Muscle of back (tissue), 3 donors: ENCODE measurements at regions not wholly inside any gene's neighbourhood (a gene's known extent, or its start where the extent isn't known, plus 50 kb on each side); places are given as distances from the start of the nearest gene placed in this dataset.
"Not testable (repeated sequence)": the region's sequence is repeated elsewhere in the genome, so short reads cannot be mapped to it uniquely, and the experiment has no call there.

Experiments used
- DNase-seq, 3 donors: peaks; one replicate each; pipeline versions ENCODE4 v3.0.0 to v3.0.0-alpha.2; 2013

DNA sequence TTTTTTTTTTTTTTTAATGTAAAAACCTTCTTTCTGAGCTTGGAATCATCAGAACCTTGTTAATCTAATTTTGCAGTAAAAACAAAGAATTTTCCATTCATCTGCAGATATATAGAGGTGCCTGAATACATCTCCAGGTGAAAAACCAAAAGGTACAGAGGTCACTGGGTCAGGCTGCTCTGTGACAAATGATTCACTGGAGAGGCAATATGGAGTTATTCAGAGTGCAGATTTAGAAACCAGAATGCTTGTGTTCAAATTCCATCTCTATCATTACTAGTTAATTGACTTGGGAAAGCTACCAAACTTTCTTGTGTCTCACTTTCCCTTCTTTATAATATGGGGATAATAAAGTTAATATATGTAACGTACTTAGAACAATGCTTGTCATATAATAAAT is 51.5 kb upstream of the C1orf53 start:
- DNase-seq = no peak

DNA sequence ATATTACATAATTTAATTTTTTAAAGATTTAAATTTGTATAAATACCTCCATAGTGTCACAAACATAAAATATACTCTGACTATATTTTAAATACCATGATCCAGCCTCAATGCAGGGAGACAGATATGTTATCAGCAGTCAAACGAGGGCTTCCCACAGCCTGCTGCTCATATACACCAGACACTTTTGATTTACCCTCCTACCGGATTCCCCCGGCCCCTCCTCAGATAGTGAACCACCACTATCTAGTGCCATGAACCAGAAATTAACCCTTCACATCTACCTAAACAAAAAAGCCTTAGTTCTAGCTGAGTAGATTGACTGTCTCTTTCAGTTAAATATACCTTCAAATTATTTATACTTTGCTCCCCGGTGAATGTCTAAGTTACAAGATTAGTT is 52.4 kb upstream of the C1orf53 start:
- DNase-seq = no peak

DNA sequence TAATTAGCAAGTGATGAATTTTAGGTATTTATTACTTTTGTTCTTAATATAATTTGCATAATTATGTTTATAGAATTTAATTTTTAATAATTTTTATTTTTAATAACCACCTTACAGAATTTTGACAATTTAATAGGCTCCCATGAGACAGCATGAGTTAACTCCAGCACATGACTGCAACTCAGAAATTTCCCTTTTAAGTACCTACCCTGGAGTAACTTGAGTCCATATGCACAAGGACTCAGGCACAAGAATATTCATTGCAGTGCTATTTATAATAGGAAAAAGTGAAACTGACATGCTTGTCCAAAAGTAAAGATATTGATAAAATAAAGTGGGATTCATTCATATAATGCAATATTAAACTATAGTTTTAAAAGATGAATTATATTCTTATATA is 54.1 kb upstream of the C1orf53 start:
- no peak for DNase-seq

DNA sequence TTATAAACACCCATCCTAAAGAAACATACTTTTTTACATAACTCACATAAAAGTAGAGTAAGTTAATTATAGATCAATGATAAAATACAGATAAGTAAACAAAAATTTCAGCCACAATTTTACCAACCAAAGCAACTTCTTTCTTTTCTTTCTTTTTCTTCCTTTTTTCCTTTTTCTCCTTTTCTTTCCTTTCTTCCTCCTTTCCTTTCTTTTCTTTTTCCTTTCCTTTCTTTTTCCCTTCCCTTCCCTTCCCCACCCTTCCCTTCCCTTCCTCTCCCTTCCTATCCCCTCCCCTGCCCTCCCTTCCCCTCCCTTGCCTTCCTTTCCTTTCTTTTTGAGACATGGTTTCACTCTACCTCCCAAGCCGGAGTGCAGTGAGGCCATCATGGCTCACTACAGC is 56.5 kb upstream of the C1orf53 start:
- DNase-seq = no peak

DNA sequence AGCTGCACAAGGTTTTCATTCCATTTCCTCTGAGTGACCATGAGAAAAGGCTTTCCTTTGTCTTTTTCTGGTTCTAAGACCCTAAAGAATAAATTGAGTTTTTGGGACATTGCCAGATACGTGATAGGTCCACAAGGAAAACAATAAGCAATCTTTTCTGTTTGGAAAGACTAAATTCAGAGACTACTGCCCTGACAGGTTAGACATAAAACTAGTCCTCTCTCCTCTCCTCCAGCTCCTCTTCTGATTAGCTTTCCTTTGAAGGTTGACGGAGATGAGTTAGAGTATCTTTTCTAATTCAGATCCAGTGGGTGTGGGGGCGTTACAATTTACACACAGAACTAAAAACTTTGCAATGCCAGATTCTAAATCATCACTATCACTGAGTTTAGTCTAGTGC is 57.8 kb upstream of the C1orf53 start:
- no peak for DNase-seq

DNA sequence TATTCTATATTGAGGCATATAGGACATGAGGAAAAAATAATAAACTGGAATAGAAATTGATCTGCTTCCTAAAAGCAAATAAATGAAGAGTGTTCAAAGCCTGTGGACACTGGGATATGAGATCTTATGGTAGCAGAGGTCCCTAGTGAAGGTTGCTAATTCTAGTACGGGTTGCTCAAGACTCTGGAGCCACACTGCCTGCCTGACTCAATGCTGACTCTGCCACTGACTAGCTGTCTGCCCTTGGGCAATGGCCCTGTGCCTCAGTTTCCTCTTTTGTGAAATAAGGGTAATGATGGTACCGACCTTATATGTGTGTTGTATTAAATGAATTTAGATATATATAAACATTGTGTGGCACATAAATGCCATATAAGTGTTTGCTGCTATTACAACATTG is 59.0 kb upstream of the C1orf53 start:
- no peak for DNase-seq

DNA sequence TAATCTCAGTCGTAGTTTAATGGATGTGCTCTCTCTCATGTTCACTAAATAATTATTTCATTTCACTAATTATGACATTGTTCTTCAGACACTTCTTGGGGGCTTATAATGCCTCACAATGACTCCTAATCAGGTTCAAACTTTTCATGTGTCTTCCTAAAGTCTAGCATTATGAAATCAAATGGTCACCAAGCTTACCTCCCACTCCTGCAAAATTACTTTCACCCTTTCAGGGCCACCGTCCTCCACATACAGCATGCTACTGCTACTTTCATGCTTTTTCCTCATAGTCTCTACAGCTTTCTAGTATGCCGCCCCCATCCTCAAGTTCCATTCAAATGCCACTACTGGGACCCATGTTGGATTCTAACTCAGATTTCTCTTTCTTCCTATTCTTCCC is 59.8 kb upstream of the C1orf53 start:
- DNase-seq = no peak

DNA sequence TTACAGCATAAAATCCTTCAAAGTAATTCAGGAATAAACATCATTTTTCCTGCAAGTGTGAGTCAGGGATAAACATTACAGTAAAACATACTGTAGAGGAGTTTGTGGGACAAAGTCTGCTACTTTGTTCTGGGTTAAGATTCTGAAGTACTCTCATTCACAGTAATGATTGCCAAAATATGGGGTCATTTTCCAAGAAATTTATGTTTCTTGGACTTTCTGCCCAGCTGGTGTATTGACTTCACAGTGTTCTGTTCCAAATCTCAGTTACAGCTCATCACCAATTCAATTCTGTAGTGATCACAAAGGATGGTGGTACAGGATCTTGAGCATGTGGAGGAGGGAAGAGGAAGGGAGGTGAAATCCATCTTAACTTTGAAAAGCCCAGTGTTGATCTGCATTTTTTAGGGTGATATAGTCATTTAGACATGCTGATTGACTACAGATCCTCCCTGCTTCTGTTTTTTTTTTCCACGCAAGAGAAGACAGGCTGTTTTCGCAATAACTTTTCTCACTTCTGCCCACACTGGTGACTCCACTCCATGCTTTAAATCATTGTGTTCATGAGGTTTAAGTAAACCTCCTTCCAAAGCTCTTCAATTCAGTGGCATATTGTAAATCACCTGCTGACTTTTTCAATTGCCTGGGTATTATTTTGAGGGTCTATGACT is 60.4 kb upstream of the C1orf53 start:
- DNase-seq = peak in 2 of 3 donors; percentile 4 to 13

DNA sequence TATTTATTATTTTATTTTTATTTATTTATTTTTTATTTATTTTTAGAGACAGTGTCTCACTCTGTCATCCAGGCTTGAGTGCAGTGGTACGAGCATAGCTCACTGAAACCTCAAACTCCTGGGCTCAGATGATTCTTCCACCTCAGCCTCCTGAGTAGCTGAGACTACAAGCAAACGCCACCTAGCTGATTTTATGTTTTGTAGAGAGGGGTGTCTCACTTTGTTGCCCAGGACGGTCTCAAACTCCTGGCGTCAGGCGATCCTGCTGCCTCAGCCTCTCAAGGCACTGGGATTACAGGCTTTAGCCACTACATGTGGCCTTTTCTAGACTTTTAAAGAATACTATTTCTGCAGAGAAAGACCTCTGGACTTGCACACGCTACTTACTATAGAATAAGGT is 61.3 kb upstream of the C1orf53 start:
- DNase-seq = no peak

DNA sequence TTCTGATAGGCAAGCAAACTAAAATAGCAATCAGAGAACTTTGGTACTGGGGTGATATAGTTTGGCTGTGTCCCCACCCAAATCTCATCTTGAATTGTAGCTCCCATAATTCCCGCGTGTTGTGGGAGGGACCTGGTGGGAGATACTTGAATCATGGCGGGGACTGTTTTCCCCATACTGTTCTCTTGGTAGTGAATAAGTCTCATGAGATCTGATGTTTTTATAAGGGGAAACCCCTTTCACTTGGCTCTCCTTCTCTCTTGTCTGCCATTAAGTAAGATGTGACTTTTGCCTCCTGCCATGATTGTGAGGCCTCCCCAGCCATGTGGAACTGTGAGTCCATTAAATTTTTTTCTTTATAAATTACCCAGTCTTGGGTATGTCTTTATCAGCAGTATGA is 62.6 kb upstream of the C1orf53 start:
- DNase-seq = not testable (repeated sequence)

DNA sequence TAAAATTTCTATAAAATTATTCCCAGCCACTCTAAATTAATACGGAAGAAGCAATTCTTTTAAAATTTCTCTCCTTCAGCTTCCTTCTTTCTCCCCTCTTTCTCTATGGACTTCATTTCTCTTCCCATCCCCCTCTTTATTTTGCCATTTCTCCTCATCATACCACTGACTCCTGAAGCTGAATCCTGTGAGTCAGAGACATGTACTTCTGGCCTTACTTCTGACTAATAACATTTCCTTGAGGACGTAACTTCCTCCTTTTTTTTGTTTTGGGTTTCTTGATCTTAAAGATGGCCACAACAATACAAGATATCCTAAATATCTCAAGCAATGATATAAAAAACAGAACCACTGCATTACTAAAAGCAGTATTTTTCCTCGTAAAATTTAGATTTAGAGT is 63.6 kb upstream of the DENND1B start:
- DNase-seq = peak in 1 of 3 donors; percentile 58

DNA sequence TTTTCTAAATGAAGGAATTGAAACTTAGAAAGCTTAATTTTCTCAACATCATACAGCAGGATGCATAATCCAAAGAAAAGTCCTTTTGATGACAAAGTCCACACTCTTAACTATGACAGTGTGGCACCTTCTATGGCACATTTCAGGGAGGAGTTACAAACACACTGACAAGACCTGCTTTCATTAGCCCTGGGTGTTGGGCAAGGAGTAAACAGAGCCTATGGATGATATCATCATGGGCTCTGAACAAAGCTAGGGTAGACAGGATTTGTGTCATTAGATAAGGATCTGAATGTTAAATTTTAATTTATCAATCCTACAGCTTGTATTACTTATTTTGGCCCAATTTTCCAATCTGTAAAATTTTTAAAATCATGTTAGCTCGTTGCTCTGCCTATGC is 62.6 kb upstream of the DENND1B start:
- DNase-seq = no peak

DNA sequence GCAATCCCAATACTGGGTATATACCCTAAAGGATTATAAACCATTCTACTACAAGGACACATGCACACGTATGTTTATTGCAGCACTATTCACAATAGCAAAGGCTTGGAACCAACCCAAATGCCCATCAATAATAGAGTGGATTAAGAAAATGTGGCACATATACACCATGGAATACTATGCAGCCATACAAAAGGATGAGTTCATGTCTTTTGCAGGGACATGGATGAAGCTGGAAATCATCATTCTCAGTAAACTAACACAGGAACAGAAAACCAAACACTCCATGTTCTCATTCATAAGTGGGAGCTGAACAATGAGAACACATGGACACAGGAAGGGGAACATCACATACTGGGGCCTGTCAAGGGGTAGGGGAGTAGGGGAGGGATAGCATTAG is 61.1 kb upstream of the DENND1B start:
- not testable (repeated sequence) for DNase-seq

DNA sequence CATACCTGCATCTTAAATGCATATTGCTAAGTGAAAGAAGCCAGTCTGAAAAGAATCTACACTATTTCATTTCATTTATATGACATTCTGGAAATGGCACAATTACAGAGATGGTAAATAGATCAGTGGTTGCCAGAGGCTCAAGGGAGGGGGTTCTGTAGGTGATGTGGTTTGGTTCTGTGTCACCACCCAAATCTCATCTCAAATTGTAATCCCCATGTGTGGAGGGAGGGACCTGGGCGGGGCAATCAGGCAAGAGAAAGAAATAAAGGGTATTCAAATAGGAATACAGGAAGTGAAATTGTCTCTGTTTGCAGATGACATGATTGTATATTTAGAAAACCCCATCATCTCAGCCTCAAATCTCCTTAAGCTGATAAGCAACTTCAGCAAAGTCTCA is 53.7 kb upstream of the DENND1B start:
- DNase-seq = not testable (repeated sequence)

DNA sequence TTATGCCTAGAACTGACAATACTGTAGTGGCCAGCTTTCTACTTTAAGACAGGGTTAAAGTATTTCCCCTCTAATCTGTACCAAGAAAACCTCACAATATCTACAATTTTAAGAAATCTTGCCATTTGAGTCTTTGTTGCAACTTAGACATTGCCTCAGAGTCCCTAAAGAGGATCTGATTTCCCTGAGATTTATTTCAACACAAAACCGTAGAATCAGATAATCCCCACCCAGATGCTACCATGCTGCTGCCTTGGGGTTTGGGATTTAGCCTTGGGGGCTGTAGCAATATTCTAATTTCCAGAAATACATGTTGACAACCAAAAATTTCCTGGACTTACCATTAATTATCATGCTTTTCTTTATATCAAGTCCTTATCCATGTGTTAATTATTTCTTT is 50.3 kb upstream of the DENND1B start:
- no peak for DNase-seq
